ENCODE measurements at regions not wholly inside any gene's neighbourhood (a gene's known extent, or its start where the extent isn't known, plus 50 kb on each side); places are given as distances from the start of the nearest gene placed in this dataset.

- TF ChIP-seq EZH2 (IDR thresholded peaks at IDR 0.05; ENCODE audit: low read depth) (no peak), CTCF (conservative IDR thresholded peaks at IDR 0.05) (no peak)
These were observed 320.6 kb upstream of the KCNH8 start for GRCh38 chr3:18827664-18828063.
